A673 (cell line): ENCODE measurements at regions not wholly inside any gene's neighbourhood (a gene's known extent, or its start where the extent isn't known, plus 50 kb on each side); places are given as distances from the start of the nearest gene placed in this dataset.

Experiments
- CTCF ChIP-seq: fragments of 300-800, 200-600 bp; sonication (generic); conservative IDR thresholded peaks from 2 replicates; pipeline ENCODE4 v1.5.1; 2017; ENCODE audit warnings: low read depth, mild to moderate bottlenecking, antibody characterized with exemption, low read length, moderate library complexity, mixed read lengths
- EZH2 ChIP-seq: fragments of 200-600 bp; sonication (generic); IDR thresholded peaks from 2 replicates; pipeline ENCODE4 v1.6.1; 2017; ENCODE audit warnings: borderline replicate concordance, low read depth, mild to moderate bottlenecking, mixed read lengths, antibody characterized with exemption, low read length; ENCODE audit not compliant: poor library complexity, severe bottlenecking

GRCh38 chr2:186399082-186399644 is 86.9 kb upstream of the ZC3H15 start:
- TF ChIP-seq CTCF (no peak), EZH2 (no peak)
